SU-DHL-6 (cell line): ENCODE measurements at regions not wholly inside any gene's neighbourhood (a gene's known extent, or its start where the extent isn't known, plus 50 kb on each side); places are given as distances from the start of the nearest gene placed in this dataset.

ENCODE experiments used
- CTCF ChIP-seq: fragments of 200-600 bp; sonication (generic); IDR thresholded peaks from one replicate; pipeline ENCODE4 v1.5.1; 2017; ENCODE audit warnings: antibody characterized with exemption, mild to moderate bottlenecking, low read length, moderate library complexity; ENCODE audit not compliant: insufficient read depth, poor library complexity, severe bottlenecking
- EZH2phosphoT487 ChIP-seq: fragments of 200-600 bp; sonication (generic), shearing (Covaris generic); conservative IDR thresholded peaks from 2 replicates; pipeline ENCODE4 v1.6.1; 2018; ENCODE audit warnings: mild to moderate bottlenecking, antibody characterized with exemption, low read length, moderate library complexity, mixed read lengths

- TF ChIP-seq CTCF (no peak), EZH2phosphoT487 (no peak)
These were observed 272.6 kb downstream of the UACA start for GRCh38 chr15:70490838-70491155.
